Anterior cingulate cortex (tissue), 58 donors: ENCODE measurements at regions not wholly inside any gene's neighbourhood (a gene's known extent, or its start where the extent isn't known, plus 50 kb on each side); places are given as distances from the start of the nearest gene placed in this dataset.
A peak's percentile ranks its signal among the peaks of the same experiment; 100 is the strongest.
"Not testable (repeated sequence)": the region's sequence is repeated elsewhere in the genome, so short reads cannot be mapped to it uniquely, and the experiment has no call there.

Experiments
- DNase-seq, 58 donors: peaks; one replicate each; lab custom pipeline; 2025; lab: John Stamatoyannopoulos, UW

DNA sequence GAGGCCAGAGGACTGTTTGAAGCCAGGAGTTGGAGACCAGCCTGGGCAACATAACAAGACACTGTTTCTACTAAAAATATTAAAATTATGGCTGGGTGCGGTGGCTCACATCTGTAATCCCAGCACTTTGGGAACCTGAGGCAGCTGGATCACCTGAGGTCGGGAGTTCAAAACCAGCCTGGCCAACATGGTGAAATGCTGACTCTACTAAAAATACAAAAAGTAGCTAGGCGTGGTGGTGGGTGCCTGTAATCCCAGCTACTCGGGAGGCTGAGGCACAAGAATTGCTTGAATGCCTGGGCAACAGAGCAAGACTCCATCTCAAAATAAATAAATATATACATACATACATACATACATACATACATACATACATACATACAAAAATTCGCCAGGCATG lies 99.7 kb downstream of the TMEM130 start:
- DNase-seq = not testable (repeated sequence)

DNA sequence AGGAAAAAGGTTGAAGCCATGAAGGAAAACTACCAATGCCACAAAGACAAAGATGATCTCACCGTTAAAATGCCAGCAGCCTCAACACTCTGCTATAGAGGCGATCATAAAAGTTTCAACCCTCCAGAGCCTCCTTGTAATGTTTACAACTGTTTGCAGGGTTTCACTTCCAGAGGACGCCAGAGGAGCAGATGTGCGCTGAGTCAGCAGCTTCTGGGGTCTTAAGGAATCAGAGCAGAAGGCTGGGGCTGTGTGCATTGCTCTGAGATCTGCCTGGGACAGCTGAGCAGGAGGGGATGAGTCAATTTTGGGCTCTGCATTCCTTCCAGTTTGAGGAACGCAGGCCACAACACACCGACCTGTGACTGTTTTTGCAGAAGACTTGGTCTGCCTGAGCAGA lies 98.3 kb downstream of the TMEM130 start:
- peak in 13 of 58 donors; percentile 2 to 35 (median 15) for DNase-seq

DNA sequence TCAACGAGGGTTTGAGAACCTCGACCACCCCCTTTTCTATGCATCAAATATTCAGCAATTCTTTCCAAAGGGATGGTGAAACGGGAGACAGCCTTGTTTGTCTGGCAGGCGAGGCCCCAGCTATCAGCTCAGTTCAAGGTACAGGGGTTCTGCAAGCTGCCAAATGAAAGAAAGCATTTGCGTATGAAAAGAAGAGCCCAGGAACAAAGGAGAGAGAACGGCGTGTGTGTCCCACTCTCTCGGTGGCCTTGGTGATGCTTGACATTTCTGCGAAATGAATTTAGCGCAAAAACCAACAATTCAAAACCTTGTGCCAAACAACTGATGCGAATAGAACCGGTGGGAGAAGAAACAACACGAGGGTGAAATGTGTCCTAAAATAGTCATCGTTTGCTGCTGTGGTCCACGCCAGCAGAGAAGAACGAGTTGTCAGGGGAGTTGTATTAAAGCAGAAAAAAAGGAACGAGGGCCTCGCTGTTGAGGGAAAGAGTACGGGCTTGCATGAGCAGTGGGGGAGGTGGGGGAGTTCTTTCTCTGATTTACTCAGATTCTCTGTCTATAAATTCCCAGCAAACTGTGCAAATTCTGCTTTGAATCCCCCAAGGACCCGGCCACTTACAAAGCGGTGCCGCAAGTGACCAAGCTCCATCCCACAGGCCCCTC lies 97.7 kb downstream of the TMEM130 start:
- peak in 4 of 58 donors; percentile 17 to 33 (median 24) for DNase-seq

DNA sequence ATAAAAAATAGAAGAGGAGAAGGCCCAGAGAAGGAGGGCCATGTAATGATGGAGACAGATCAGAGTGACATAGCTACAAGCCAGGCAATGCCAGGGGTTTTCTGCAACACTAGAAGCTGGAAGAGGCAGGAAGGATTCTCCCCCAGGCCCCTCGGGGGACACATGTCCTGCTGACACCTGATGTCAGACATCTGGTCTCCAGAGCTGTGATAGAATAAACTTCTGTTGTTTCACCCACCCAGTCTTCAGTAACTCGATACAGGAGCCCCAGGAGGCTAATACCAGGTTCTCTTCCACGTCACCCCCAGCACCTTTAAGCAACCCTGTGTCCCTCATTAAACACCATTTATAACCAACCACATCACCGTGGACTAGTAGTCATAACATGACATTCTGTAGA lies 94.9 kb downstream of the TMEM130 start:
- no peak for DNase-seq

DNA sequence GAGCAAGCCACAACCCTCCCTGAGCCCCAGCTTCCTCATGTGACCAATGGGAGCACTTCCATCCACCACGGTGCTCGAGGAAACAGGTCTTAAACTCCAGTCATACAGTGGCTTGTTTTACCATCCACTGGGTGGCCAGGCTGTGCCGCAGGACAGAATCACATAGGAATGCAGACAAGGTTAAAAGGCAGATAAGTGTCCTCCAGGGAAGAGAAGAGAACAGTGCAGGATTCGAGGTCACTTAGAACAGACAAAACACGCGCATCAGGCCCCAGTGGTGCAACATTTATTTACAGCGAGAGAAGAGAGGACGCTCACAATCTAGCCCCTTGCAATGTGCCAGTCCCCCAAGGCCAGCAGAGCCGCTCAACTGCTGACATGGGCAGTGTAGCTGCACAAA lies 92.8 kb downstream of the TMEM130 start:
- DNase-seq = no peak

DNA sequence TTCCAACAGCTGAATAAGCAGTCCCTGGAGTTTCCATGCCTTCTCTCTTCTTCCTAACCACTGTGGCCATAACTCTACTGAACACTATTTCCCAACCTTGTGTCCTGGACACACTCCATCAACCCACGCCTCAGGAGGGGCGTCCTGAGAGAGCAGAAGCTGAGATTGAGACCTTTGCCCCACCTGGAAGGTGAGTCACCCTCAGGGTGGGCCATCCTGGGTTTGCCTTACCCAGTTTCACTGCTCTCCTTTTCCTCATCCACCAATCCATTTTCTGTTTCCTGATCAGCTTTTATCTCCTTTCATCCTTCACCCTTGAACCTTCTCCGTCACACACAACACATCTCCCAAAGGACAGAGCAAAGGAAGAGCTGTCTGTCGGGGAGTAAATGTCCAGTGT lies 91.4 kb downstream of the TMEM130 start:
- DNase-seq = no peak

DNA sequence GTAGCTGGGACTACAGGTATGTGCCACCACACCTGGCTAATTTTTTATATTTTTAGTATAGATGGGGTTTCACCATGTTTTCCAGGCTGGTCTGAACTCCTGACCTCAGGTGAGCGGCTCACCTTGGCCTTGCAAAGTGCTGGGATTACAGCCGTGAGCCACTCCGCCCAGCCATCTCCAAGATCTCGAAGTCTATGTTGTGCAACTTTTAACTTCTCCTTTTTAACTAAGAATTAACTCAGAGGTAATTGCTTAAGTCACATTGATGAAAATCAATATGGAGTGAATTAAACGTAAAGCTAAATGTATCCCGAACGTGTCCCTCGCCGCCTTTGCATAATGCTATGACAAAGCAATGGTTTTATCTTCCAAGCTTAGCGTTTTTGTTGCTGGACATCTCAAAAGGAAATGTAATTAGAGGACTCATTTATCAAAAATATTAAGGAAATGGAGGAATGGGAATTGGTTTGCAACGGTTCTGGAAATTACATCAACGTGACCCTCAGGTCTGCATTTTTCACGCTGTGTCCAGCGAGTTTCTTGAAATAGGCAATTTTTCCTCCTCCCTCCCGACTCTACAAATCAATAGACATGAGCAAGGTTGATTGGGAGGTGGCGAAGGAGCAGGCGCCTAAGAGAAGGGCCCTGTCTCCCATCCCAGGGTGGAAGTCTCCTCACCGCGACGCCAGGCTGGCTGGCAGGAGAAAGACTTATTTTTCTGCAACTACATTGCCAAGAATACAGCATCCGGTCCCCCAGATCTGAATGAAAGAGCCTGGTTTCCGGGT lies 89.8 kb downstream of the TMEM130 start:
- no peak for DNase-seq

DNA sequence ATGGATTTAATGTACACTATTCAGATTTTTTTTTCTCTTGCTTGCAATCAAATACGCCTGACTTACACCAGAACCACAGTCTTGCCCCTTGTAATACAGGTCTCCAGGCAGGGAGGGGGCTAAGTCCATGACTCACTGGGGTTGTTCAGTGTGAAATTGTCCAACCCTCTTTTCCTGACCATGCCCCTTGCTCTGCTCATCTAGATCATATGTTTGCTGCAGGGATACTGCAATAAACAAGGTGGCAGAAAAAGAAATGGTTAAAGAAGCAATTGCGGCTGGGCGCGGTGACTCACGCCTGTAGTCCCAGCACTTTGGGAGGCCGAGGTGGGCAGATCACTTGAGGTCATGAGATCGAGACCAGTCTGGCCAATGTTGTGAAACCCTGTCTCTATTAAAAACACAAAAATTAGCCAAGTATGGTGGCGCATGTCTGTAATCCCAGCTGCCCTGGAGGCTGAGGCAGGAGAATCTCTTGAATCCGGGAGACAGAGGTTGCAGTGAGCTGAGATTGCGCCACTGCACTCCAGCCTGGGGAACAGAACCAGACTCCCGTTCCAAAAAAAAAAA lies 85.5 kb downstream of the TMEM130 start:
- no peak for DNase-seq

DNA sequence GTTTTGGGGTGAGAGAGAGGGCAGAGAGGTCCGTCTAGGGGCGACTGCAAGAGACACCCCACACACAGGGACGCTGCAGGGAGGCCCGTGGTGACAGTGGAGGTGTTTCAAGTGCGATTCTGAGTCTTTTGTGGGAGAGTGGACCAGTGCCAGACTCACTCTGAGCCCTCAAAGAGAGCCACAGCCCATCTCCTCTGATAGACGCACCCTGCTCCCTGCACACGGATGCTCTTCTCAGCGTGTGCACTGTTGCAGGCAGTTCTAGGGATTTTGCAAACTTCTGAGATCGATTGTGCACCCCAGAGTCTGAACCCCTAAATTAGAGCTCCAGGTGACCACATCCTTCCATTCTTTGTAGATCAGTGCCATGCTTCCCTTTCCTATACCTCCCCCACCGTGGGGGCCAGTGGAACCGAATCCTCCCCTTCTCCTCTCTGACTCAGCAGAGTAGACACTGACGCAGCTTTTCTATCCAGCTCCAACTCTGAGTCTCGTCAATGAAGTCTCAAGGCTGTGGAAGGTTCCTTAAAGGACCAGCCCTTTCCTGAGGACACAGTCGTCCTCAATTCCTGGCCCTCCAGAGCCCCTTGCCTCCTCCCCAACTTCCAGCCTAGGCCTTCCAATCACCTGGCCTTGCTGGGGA lies 83.8 kb downstream of the TMEM130 start:
- no peak for DNase-seq

DNA sequence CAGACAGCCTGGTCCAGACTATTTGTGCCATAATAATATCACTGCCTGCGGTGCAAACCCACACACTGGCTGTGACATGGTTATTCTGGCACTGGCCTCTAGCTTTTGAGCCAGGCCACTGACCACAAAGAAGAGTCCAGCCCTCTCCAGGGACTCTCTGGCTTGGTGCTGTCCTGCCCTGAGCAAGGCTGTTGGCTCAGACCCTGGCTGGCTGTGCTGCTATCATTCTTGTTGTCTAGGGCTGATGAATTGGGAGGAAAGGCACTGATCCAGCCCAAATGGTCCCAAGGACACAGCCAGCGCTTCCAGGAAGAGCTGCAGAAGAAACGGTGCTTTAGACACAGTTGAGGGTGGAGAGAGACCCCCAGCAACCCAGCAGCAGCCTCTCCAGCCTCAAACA lies 80.8 kb downstream of the TMEM130 start:
- peak in 1 of 58 donors; percentile 9 for DNase-seq

DNA sequence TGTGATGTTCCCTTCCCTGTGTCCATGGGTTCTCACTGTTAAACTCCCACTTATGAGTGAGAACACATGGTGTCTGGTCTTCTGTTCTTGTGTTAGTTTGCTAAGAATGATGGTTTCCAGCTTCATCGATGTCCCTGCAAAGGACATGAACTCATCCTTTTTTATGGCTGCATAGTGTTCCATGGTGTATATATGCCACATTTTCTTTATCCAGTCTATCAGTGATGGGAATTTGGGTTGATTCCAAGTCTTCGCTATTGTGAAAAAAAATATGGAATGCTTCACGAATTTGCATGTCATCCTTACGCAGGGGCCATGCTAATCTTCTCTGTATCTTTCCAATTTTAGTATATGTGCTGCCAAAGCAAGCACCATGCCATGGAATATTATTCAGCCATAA lies 75.4 kb downstream of the TMEM130 start:
- not testable (repeated sequence) for DNase-seq

DNA sequence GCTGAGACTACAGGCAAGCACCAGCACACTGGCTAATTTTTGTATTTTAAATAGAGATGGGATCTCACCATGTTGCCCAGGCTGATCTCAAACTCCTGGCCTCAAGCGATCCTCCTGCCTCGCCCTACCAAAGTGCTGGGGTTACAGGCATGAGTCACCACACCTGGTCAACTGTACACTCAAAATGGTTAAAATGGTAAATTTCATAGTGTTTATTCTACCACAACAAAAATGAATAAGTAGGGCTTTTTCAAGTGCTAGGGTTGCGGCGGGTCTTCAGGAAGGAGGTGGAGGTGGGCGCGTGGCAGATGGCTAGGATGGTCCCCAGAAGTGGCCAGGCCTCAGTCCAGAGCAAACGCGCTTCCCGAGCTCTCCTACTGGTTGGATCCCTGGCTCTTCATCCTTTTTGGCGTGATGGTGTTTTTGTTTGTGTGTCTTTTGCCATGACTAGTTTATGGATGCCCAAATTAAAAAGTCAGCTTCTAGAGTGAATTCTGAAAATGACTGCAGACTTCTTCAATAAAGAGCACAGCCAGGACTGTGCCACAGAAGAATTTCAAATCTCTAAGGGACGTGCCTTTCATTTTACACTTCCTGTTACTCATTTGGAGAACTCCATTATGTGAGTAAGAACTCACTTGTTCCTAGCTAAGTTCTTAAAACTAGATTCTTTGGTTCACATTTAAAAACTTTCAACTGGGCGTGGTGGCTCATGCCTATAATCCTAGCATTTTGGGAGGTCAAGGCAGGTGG lies 73.9 kb downstream of the TMEM130 start:
- DNase-seq = no peak
